Adrenal gland (tissue), 9 donors: ENCODE measurements at regions not wholly inside any gene's neighbourhood (a gene's known extent, or its start where the extent isn't known, plus 50 kb on each side); places are given as distances from the start of the nearest gene placed in this dataset.

Experiments
- DNase-seq, 7 donors: peaks; one replicate each; pipeline ENCODE4 v3.0.0-alpha.2; 2019 to 2020
- H3K27ac ChIP-seq, 5 donors: fragments of 200-600 bp; sonication (generic) in 4 of 5; 1 replicate in 3 of 5; 2 replicates in 2 of 5; pipeline versions ENCODE4 v1.5.1 to v1.8.0; 2016 to 2020; ENCODE audit warnings: mild to moderate bottlenecking in 1 of 5
- H3K27me3 ChIP-seq: fragments of 200-600 bp; 2 replicates; pipeline ENCODE4 v1.8.0; 2021
- H3K36me3 ChIP-seq, 2 donors: fragments of 200-600 bp; replicated peaks in 1 of 2; 1 replicate in 1 of 2; 2 replicates in 1 of 2; pipeline versions ENCODE4 v1.5.1 to v1.8.0; 2018 to 2022
- H3K4me1 ChIP-seq, 2 donors: fragments of 200-600 bp; replicated peaks in 1 of 2; 1 replicate in 1 of 2; 2 replicates in 1 of 2; pipeline versions ENCODE4 v1.5.1 to v1.8.0; 2018 to 2021
- H3K4me3 ChIP-seq, 4 donors: fragments of 200-600 bp; sonication (generic) in 3 of 4; one replicate each; pipeline ENCODE4 v1.5.1; 2016 to 2018
- H3K9me3 ChIP-seq, 3 donors: fragments of 200-600 bp; sonication (generic) in 1 of 3; replicated peaks in 1 of 3; 1 replicate in 2 of 3; 2 replicates in 1 of 3; pipeline versions ENCODE4 v1.5.1 to v1.8.0; 2016 to 2021
- POLR2A ChIP-seq, 2 donors: fragments of 450-650 bp; IDR thresholded peaks; one replicate each; pipeline ENCODE4 v1.6.1; 2017; ENCODE audit warnings: antibody characterized with exemption in 2 of 2, mild to moderate bottlenecking in 2 of 2, moderate library complexity in 1 of 2
- WGBS, 4 donors: extraction: QIAGEN DNeasy Blood & Tissue Kit in 2 of 4; methylation state at CpG; one replicate each; pipeline versions ENCODE4 v1.1.5 to v1.1.7; 2013 to 2017; 5-methylcytosine and 5-hydroxymethylcytosine counted together
- intact Hi-C, 2 donors: fragments of 100-400 bp; cut with DNase I; formaldehyde crosslinking; loops; one replicate each; pipeline versions ENCODE4 v1.14.1 to v1.15.0; 2022 to 2023
- TF ChIP-seq, protein P1 (sequence below), 6 experiments: fragments of 450-650 bp in 4 of 6; fragments of 200-600 bp in 2 of 6; sonication (generic) in 1 of 6; IDR thresholded peaks; 1 replicate in 5 of 6; 2 replicates in 1 of 6; pipeline versions ENCODE4 v1.5.1 to v1.8.0; 2016 to 2021; ENCODE audit warnings: antibody characterized with exemption in 6 of 6, mild to moderate bottlenecking in 2 of 6, moderate library complexity in 1 of 6
- donor health status: healthy with polysubstance abuse.
- donor health status: Bipolar disorder and iron deficiency.
- donor health status: DM: yes; HTN: yes; CAD: no.
- donor health status: DM: no; HTN: no; CAD: no.
- donor health status: DM: no; HTN: no; CAD: no.

GRCh38 chr4:188904617-188905016, 765.4 kb downstream of the TRIML1 start:
- Histone ChIP-seq H3K27ac (no peak overlapping the region), H3K4me1 (no peaks in the 10 kb centered on the region), H3K9me3 (no peaks in the 10 kb centered on the region), H3K27me3 (no peaks in the 10 kb centered on the region), H3K4me3 (no peak overlapping the region), H3K36me3 (no peaks in the 10 kb centered on the region)
- WGBS, 4 donors = 75 to 90% (median 80%) methylated on average over 4 to 12 of the region's 12 CpGs
- no peak for TF ChIP-seq POLR2A (IDR thresholded peaks at IDR 0.05)
- TF ChIP-seq, protein P1, sequence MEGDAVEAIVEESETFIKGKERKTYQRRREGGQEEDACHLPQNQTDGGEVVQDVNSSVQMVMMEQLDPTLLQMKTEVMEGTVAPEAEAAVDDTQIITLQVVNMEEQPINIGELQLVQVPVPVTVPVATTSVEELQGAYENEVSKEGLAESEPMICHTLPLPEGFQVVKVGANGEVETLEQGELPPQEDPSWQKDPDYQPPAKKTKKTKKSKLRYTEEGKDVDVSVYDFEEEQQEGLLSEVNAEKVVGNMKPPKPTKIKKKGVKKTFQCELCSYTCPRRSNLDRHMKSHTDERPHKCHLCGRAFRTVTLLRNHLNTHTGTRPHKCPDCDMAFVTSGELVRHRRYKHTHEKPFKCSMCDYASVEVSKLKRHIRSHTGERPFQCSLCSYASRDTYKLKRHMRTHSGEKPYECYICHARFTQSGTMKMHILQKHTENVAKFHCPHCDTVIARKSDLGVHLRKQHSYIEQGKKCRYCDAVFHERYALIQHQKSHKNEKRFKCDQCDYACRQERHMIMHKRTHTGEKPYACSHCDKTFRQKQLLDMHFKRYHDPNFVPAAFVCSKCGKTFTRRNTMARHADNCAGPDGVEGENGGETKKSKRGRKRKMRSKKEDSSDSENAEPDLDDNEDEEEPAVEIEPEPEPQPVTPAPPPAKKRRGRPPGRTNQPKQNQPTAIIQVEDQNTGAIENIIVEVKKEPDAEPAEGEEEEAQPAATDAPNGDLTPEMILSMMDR (IDR thresholded peaks at IDR 0.05) = no peak
- intact Hi-C loops = no loop called here
- DNase-seq = no peak

GRCh38 chr4:188905248-188905647, 766.0 kb downstream of the TRIML1 start:
- 81 to 90% (median 84%) methylated on average over 8 to 18 of the region's 18 CpGs for WGBS, 4 donors
- intact Hi-C loops = no loop called here
- no peaks in the 10 kb centered on the region for H3K9me3 ChIP-seq

DNA sequence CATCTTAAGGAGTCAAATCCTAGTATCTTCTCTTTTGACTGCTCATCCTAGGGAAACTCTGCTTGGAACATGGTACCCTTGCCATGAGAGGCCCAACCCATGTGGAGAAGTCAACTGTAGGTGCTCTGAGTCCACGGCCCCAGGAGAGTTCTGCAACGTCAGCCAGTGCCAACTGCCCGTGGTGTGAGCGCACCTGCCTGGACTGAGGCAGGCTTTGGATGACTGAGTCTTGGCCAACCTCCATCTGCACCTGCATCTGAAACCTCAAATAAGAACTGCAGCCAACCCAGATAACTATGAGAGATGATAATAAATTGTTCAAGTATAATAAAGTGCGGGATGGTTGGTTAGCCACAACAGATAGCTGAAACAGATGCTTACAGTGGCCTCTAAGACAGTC, 772.0 kb downstream of the TRIML1 start:
- Histone ChIP-seq H3K9me3 (no peaks in the 10 kb centered on the region), H3K4me1 (no peaks in the 10 kb centered on the region), H3K36me3 (no peaks in the 10 kb centered on the region), H3K27ac (no peak overlapping the region), H3K27me3 (no peaks in the 10 kb centered on the region), H3K4me3 (no peak overlapping the region)
- DNase-seq = no peak
- WGBS, 4 donors = 82 to 95% (median 90%) methylated on average over 5 of the region's 5 CpGs
- intact Hi-C loops = no loop called here
- no peak for TF ChIP-seq POLR2A (IDR thresholded peaks at IDR 0.05)
- TF ChIP-seq, protein P1 (IDR thresholded peaks at IDR 0.05) = no peak

More at GRCh38 chr4:188905248-188905647, 766.0 kb downstream of the TRIML1 start:
- Histone ChIP-seq H3K27ac (no peak overlapping the region), H3K4me1 (no peaks in the 10 kb centered on the region), H3K4me3 (no peak overlapping the region), H3K36me3 (no peaks in the 10 kb centered on the region), H3K27me3 (no peaks in the 10 kb centered on the region)
- no peak for DNase-seq
- TF ChIP-seq, protein P1 (IDR thresholded peaks at IDR 0.05) = no peak
- no peak for TF ChIP-seq POLR2A (IDR thresholded peaks at IDR 0.05)

DNA sequence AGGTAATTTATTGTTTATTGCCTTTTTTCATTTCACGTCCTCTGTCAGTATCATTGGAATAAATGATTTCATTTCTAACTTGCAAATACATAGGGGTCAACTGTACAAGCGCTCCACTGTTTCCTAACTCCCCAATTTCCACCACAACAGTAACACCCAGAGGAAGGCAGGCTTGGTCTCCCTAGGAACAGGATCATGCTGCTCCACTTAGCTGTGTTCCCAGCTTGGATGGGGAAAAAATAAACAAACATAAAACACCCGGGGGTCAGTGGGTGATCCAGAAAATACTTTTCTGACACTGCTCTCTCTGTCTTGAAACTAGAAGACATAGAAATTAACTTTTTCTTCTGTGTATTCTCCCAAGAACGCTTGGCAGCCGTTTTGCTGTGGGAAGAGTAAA, 772.5 kb downstream of the TRIML1 start:
- WGBS, 4 donors = 66 to 84% (median 74%) methylated on average over 5 of the region's 5 CpGs
- Histone ChIP-seq H3K27me3 (no peaks in the 10 kb centered on the region), H3K4me1 (no peaks in the 10 kb centered on the region), H3K27ac (no peak overlapping the region), H3K36me3 (no peaks in the 10 kb centered on the region), H3K9me3 (no peaks in the 10 kb centered on the region), H3K4me3 (no peak overlapping the region)
- DNase-seq = no peak
- TF ChIP-seq, protein P1 (IDR thresholded peaks at IDR 0.05) = no peak
- no peak for TF ChIP-seq POLR2A (IDR thresholded peaks at IDR 0.05)
- intact Hi-C loops = no loop called here
